ENCODE measurements at regions not wholly inside any gene's neighbourhood (a gene's known extent, or its start where the extent isn't known, plus 50 kb on each side); places are given as distances from the start of the nearest gene placed in this dataset.
A peak's percentile ranks its signal among the peaks of the same experiment; 100 is the strongest.
"Not testable (repeated sequence)": the region's sequence is repeated elsewhere in the genome, so short reads cannot be mapped to it uniquely, and the experiment has no call there.

DNA sequence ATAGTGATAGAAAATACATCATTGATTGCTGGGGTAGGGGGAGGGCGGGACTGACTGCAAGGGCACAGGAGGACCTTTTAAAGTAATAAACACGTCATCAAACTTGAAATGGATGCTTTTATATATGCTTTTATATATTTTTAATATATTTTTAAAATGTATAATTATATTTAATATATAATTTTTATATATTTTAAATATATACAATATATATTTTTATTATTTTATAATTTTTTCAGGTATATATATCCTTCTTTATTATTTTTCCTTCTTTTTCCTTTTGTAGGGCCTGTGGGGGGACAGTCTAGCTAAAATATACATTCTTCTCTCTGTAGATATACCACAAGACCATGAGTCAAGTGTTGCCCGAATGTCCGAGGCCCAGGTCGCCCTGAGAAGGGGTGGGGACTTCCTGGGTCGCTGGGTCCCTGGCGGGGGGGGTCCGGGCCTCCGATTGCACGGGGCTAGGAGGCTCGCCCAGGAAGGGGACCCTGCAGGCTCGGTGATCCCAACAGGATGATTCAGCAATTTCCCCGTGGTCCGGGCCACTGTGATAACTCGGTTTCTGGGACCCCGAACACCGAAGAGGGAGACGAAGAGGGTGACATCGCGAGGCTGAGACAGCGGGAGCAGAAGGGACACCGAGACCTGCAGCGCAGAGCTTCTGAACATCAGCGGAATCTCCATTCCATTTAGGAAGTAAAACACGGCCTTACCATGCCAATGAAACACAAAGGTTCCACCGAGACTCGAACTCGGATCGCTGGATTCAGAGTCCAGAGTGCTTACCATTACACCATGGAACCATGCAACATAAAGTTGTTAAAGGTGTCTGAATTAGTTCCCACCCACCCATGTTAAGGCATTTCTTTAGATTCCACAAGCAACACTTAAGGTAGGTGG lies 112.5 kb upstream of the NBPF11 start:
- peak; percentile 56 for DNase-seq (ENCODE audit: low read depth)
- no peak overlapping the region; the same call in 1 of the 2 replicates for H3K4me3 ChIP-seq (ENCODE audit: low read length)
- TF ChIP-seq, protein P1, sequence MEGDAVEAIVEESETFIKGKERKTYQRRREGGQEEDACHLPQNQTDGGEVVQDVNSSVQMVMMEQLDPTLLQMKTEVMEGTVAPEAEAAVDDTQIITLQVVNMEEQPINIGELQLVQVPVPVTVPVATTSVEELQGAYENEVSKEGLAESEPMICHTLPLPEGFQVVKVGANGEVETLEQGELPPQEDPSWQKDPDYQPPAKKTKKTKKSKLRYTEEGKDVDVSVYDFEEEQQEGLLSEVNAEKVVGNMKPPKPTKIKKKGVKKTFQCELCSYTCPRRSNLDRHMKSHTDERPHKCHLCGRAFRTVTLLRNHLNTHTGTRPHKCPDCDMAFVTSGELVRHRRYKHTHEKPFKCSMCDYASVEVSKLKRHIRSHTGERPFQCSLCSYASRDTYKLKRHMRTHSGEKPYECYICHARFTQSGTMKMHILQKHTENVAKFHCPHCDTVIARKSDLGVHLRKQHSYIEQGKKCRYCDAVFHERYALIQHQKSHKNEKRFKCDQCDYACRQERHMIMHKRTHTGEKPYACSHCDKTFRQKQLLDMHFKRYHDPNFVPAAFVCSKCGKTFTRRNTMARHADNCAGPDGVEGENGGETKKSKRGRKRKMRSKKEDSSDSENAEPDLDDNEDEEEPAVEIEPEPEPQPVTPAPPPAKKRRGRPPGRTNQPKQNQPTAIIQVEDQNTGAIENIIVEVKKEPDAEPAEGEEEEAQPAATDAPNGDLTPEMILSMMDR (conservative IDR thresholded peaks at IDR 0.05; ENCODE audit: low read length): no peak

DNA sequence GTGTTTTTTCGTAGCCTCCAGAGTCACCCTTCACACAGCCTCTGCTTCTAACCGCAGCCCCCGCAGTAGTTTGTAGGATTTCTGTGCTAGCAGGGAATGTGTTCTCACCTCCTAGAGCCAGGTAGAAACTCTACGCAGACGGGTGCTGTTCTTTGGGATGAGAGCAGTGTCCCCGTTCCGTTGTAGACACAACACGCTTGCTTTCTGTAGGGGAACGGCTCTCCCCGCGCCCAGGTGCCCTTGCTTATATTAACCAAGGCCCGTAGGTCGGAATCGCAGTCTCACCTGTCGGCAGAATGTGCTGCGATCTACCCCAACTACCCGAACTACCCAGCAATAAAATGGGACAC lies 111.8 kb upstream of the NBPF11 start:
- TF ChIP-seq, protein P1 (conservative IDR thresholded peaks at IDR 0.05; ENCODE audit: low read length): no peak
- DNase-seq (ENCODE audit: low read depth): no peak

DNA sequence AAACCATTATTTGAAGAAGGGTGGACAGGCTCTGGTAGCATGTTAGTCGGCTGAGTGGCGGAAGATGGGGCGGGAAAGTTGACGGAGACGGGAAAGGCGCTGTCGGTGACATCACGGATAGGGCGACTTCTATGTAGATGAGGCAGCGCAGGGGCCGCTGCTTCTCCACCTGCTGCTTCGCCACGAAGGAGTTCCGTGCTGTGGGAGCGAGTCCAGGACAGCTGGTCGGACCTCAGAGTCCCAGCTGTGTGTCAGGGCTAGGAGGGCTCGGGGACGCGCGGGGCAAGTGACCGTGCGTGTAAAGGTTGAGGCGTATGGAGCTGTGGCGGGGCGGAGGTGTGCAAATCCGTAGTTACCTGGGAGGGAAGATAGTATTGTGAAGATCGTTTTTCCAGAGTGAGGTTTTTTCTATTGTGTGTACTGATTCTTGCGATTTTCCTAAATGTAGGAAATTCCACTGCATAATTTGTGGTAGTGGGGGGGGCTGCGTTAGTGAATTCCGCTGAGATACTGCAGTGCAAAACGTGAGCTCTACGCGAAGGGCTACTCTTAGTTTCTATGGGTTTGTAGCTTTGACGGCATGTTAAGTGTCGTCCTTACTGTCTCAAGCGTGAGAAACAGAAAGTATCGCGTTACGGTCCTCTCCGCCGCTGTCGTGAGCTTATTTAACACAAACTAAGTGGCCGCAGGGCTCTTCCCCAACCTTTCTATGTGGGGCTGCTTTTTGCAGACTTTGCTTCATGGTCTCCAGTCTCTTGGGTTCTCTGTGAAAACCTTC lies 111.2 kb upstream of the NBPF11 start:
- TF ChIP-seq, protein P1 (conservative IDR thresholded peaks at IDR 0.05; ENCODE audit: low read length): no peak
- peak; percentile 47 for DNase-seq (ENCODE audit: low read depth)
- peak overlapping the region; percentile 63 for H3K4me3 ChIP-seq (ENCODE audit: low read length)

More for the DNA sequence above, 111.8 kb upstream of the NBPF11 start:
- peak overlapping the region; percentile 63 for H3K4me3 ChIP-seq (ENCODE audit: low read length)

DNA sequence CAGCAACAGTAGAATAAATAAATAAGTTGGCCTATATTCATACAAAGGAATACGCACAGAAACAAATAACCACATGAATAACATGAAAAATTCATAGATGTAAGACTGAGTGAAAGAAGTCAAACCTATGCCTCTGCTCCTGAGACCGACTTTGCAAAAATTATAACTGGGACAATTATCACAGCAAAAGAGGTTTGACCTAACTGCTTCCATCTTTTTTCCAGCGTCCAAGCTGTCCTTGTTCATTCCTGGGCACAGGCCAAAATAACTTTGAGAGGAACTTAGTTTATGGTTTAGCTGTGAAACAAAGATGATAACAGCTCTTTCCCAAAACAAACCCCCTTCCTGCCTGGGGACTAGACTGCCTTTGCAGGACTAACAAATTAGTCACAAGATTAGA lies 109.6 kb upstream of the NBPF11 start:
- H3K4me3 ChIP-seq (ENCODE audit: low read length); DNase-seq (ENCODE audit: low read depth): not testable (repeated sequence)

DNA sequence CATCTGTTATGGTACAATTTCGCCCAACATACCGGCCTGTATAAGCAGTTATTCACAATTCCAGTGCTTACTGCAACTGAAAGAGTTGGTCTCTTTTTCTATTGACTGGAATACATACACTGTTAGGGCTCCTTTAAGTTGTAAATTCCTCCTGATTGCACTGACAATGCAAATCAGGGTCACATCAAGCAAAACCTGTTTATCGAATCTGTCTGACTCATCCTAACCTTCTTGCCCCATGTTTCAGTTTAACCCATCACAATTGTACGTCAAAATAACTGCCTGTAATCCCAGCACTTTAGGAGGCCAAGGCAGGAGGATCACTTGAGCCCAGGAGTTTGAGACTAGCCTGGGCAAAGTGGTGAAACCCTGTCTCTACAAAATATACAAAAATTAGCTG lies 105.8 kb upstream of the NBPF11 start:
- not testable (repeated sequence) for DNase-seq (ENCODE audit: low read depth); H3K4me3 ChIP-seq (ENCODE audit: low read length)

GRCh38 chr1:148254611-148255429 lies 102.7 kb upstream of the NBPF11 start:
- H3K4me3 ChIP-seq (ENCODE audit: low read length); DNase-seq (ENCODE audit: low read depth): not testable (repeated sequence)
- TF ChIP-seq, protein P1 (conservative IDR thresholded peaks at IDR 0.05; ENCODE audit: low read length): peak; percentile 56

GRCh38 chr1:148253808-148254207 lies 101.7 kb upstream of the NBPF11 start:
- DNase-seq (ENCODE audit: low read depth); H3K4me3 ChIP-seq (ENCODE audit: low read length): not testable (repeated sequence)

GRCh38 chr1:148248798-148249197 lies 96.7 kb upstream of the NBPF11 start:
- DNase-seq (ENCODE audit: low read depth); H3K4me3 ChIP-seq (ENCODE audit: low read length): not testable (repeated sequence)

GRCh38 chr1:148246258-148246861 lies 94.3 kb upstream of the NBPF11 start:
- not testable (repeated sequence) for DNase-seq (ENCODE audit: low read depth)
- peak overlapping the region; percentile 33 for H3K4me3 ChIP-seq (ENCODE audit: low read length)

- peak overlapping the region; percentile 33 for H3K4me3 ChIP-seq (ENCODE audit: low read length)
- DNase-seq (ENCODE audit: low read depth): not testable (repeated sequence)
Observed at GRCh38 chr1:148245843-148246242, 93.8 kb upstream of the NBPF11 start.

DNA sequence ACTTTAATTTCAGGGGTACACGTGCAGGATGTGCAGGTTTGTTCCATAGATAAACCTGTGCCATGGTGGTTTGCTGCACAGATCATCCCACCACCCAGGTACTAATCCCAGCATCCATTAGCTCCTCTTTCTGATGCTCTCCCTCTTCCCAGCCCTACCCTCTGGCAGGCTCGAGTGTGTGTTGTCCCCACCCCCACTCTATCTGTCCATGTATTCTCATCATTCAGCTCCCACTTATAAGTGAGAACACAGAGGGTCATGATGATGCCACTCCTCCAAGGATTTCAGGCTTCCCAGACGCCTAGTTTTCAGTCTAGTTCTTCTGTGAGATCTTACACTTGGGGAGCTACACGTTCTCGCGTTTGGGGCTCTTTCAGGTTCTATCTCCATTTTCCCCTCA lies 93.4 kb upstream of the NBPF11 start:
- not testable (repeated sequence) for DNase-seq (ENCODE audit: low read depth); H3K4me3 ChIP-seq (ENCODE audit: low read length)

GRCh38 chr1:148233250-148233649 lies 81.2 kb upstream of the NBPF11 start:
- not testable (repeated sequence) for DNase-seq (ENCODE audit: low read depth); H3K4me3 ChIP-seq (ENCODE audit: low read length)

- not testable (repeated sequence) for DNase-seq (ENCODE audit: low read depth)
Observed at GRCh38 chr1:148228846-148229245, 76.8 kb upstream of the NBPF11 start.

More at GRCh38 chr1:148228846-148229245, 76.8 kb upstream of the NBPF11 start:
- H3K4me3 ChIP-seq (ENCODE audit: low read length): not testable (repeated sequence)
